Stimulated activated CD4-positive, alpha-beta T cell treated with anti-CD3 and anti-CD28 coated beads, Interleukin-2, amount 100 ng/mL, for 24 hours (primary cell): ENCODE measurements at regions not wholly inside any gene's neighbourhood (a gene's known extent, or its start where the extent isn't known, plus 50 kb on each side); places are given as distances from the start of the nearest gene placed in this dataset.
"Not testable (repeated sequence)": the region's sequence is repeated elsewhere in the genome, so short reads cannot be mapped to it uniquely, and the experiment has no call there.

Experiments
- DNase-seq, 2 donors: peaks; one replicate each; pipeline ENCODE4 v3.0.0-alpha.2; 2020

GRCh38 chrX:19243431-19243830, 100.3 kb upstream of the PDHA1 start:
- no peak for DNase-seq

GRCh38 chrX:19244921-19245320, 98.8 kb upstream of the PDHA1 start:
- DNase-seq = not testable (repeated sequence)

GRCh38 chrX:19245711-19246269, 97.9 kb upstream of the PDHA1 start:
- DNase-seq = no peak

GRCh38 chrX:19256986-19257385, 86.7 kb upstream of the PDHA1 start:
- no peak for DNase-seq

- not testable (repeated sequence) for DNase-seq
Measured at GRCh38 chrX:19261026-19261425, 82.7 kb upstream of the PDHA1 start.

GRCh38 chrX:19270727-19271126, 73.0 kb upstream of the PDHA1 start:
- DNase-seq = no peak

GRCh38 chrX:19272452-19272851, 71.3 kb upstream of the PDHA1 start:
- no peak for DNase-seq

GRCh38 chrX:19280636-19281035, 63.1 kb upstream of the PDHA1 start:
- DNase-seq = no peak

GRCh38 chrX:19281256-19281655, 62.5 kb upstream of the PDHA1 start:
- no peak for DNase-seq

- DNase-seq = no peak
Measured at GRCh38 chrX:19283597-19284339, 60.0 kb upstream of the PDHA1 start.

GRCh38 chrX:19285857-19286256, 57.9 kb upstream of the PDHA1 start:
- no peak for DNase-seq

- no peak for DNase-seq
Measured at GRCh38 chrX:19291086-19291485, 52.6 kb upstream of the PDHA1 start.

- DNase-seq = no peak
Measured at GRCh38 chrX:19293606-19294325, 50.0 kb upstream of the PDHA1 start.
